ENCODE measurements at regions not wholly inside any gene's neighbourhood (a gene's known extent, or its start where the extent isn't known, plus 50 kb on each side); places are given as distances from the start of the nearest gene placed in this dataset.

DNA sequence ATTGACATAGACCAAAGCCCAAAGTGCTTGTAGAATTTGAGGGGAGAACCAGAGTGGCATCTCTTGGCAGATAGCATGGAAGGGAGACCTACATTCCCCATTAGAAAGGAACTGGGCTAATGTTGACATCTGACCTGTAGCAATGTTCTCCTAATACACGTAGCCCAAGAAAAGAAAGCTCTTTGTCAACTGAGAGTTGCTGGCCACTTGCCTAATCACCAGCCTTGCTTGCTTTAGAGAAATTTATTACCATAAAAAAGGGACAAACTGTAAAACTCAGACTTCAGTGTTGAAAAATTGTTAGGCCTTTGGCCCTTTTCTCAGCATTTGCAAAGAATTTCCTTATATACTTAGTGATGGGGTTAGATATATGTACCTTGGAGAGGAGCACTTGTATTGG, 777.5 kb downstream of the MAFB start:
- no peak for DNase-seq (ENCODE audit: low read depth)
- no peak for TF ChIP-seq CTCF (IDR thresholded peaks at IDR 0.05; ENCODE audit: control insufficient read depth, extremely low read depth, insufficient read depth)

GRCh38 chr20:39910536-39910935, 778.5 kb downstream of the MAFB start:
- DNase-seq (ENCODE audit: low read depth): no peak
- no peak for TF ChIP-seq CTCF (IDR thresholded peaks at IDR 0.05; ENCODE audit: control insufficient read depth, extremely low read depth, insufficient read depth)
- H3K4me3 ChIP-seq (ENCODE audit: low read depth, low read length): no peak overlapping the region

More for the DNA sequence above, 777.5 kb downstream of the MAFB start:
- no peak overlapping the region for H3K4me3 ChIP-seq (ENCODE audit: low read depth, low read length)

GRCh38 chr20:39909447-39909846, 779.6 kb downstream of the MAFB start:
- TF ChIP-seq CTCF (IDR thresholded peaks at IDR 0.05; ENCODE audit: control insufficient read depth, extremely low read depth, insufficient read depth): no peak
- H3K4me3 ChIP-seq (ENCODE audit: low read depth, low read length): no peak overlapping the region
- DNase-seq (ENCODE audit: low read depth): no peak

DNA sequence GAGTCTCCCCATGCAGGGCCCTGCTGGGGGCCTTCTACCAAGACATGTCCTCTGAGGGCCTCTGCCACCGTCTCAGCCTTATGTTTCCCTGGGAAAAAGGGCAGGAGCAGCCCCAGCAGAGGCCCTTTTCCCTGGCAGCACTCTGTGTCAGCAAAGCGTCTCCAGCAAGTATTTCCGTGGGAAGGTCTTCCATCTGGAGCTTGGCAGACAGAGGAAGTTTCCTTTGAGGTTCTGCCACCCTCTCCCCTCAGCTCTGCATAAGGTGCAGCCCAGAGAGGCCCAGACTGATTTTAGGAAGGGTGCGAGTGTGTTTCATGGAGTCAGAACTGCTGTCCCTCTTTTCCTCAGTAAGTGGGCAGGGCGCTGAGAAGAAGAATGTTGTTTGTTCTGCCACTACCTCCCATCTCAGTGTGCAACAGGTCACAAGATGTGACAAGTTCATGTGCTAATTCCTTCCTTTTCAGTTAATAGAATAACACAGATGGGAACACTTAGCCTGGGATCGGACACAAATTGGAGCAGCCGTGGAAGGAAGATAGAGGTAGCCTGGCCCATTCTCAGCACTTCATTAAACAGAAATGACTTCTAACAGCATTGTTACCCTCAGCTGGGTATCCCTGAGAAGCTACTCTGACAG, 784.4 kb downstream of the MAFB start:
- no peak for DNase-seq (ENCODE audit: low read depth)
- H3K4me3 ChIP-seq (ENCODE audit: low read depth, low read length): no peak overlapping the region
- no peak for TF ChIP-seq CTCF (IDR thresholded peaks at IDR 0.05; ENCODE audit: control insufficient read depth, extremely low read depth, insufficient read depth)

GRCh38 chr20:39903806-39904465, 785.1 kb downstream of the MAFB start:
- H3K4me3 ChIP-seq (ENCODE audit: low read depth, low read length): no peak overlapping the region
- DNase-seq (ENCODE audit: low read depth): no peak
- TF ChIP-seq CTCF (IDR thresholded peaks at IDR 0.05; ENCODE audit: control insufficient read depth, extremely low read depth, insufficient read depth): no peak

DNA sequence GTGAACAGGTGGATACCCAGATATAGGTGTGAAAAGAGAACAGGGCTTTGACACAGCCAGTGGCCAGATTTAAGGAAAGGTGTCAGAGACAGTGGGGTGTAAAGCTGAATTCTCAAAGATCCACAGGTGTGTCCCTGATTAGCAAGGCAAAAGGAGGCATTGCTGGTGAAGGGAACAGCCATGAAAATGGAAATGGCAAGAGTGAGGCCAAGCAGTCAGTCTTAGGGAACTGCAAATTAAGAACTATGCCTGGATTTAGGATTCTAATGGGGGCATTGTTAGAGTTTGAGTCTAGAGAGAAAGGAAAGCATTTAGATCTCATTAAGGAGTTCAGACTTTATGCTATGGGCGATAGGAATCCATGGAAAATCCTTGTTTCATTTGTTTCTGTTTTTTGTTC, 789.2 kb downstream of the MAFB start:
- DNase-seq (ENCODE audit: low read depth): no peak
- no peak overlapping the region for H3K4me3 ChIP-seq (ENCODE audit: low read depth, low read length)
- TF ChIP-seq CTCF (IDR thresholded peaks at IDR 0.05; ENCODE audit: control insufficient read depth, extremely low read depth, insufficient read depth): no peak

DNA sequence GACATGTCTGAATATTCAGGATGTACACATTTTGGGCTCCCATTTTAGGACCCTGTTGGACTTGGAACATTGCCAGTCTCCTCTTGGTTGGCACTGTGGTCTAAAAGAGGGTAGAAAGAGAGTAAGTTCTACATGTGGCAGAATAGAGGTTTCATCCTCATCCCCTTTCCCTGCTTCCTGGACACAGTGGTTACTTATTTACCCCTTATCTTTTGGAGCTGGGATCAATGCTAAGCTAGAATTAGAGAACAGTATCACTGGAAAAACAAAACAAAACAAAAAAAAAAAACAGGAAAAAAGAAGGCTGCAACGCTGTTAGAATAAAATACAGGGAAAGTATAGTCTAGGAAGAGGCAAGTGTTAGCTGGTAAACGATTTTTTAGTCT, 790.6 kb downstream of the MAFB start:
- no peak for DNase-seq (ENCODE audit: low read depth)
- no peak for TF ChIP-seq CTCF (IDR thresholded peaks at IDR 0.05; ENCODE audit: control insufficient read depth, extremely low read depth, insufficient read depth)
- no peak overlapping the region for H3K4me3 ChIP-seq (ENCODE audit: low read depth, low read length)
